HFF-Myc (cell line): ENCODE measurements at regions not wholly inside any gene's neighbourhood (a gene's known extent, or its start where the extent isn't known, plus 50 kb on each side); places are given as distances from the start of the nearest gene placed in this dataset.
"Not testable (repeated sequence)": the region's sequence is repeated elsewhere in the genome, so short reads cannot be mapped to it uniquely, and the experiment has no call there.

Source experiments
- DNase-seq: peaks from one replicate; pipeline ENCODE4 v3.0.0-alpha.2; 2011; ENCODE audit warnings: low read depth; ENCODE audit errors: extremely low read depth
- H3K4me3 ChIP-seq: replicated peaks from 2 replicates; pipeline ENCODE4 v1.5.1; 2011; ENCODE audit warnings: low read depth, mild to moderate bottlenecking, control low read depth, low read length
- CTCF ChIP-seq: IDR thresholded peaks from 2 replicates; pipeline ENCODE4 v1.5.1; 2012; ENCODE audit warnings: mild to moderate bottlenecking, low read depth, low read length, control low read depth; ENCODE audit errors: missing control alignments

- H3K4me3 ChIP-seq, result no peak overlapping the region
Observed at GRCh38 chr21:17679002-17679600, 66.4 kb upstream of the BTG3 start.

GRCh38 chr21:17676930-17677329, 64.2 kb upstream of the BTG3 start:
- H3K4me3 ChIP-seq, DNase-seq: not testable (repeated sequence)

More at GRCh38 chr21:17679002-17679600, 66.4 kb upstream of the BTG3 start:
- DNase-seq, result peak; percentile 48
- TF ChIP-seq CTCF, result peak; percentile 63

- DNase-seq, result no peak
- H3K4me3 ChIP-seq, result no peak overlapping the region
- no peak for TF ChIP-seq CTCF
Observed at GRCh38 chr21:17674106-17674505, 61.4 kb upstream of the BTG3 start.

- no peak overlapping the region for H3K4me3 ChIP-seq
- TF ChIP-seq CTCF, result no peak
- DNase-seq, result peak; percentile 15
Observed at GRCh38 chr21:17673261-17674020, 60.7 kb upstream of the BTG3 start.

GRCh38 chr21:17671733-17672132, 59.0 kb upstream of the BTG3 start:
- H3K4me3 ChIP-seq, result no peak overlapping the region
- TF ChIP-seq CTCF, result no peak
- no peak for DNase-seq

GRCh38 chr21:17668479-17669140, 55.9 kb upstream of the BTG3 start:
- no peak for TF ChIP-seq CTCF

GRCh38 chr21:17667256-17667655, 54.6 kb upstream of the BTG3 start:
- DNase-seq, result peak; percentile 10
- no peak overlapping the region for H3K4me3 ChIP-seq
- TF ChIP-seq CTCF, result no peak

More at GRCh38 chr21:17668479-17669140, 55.9 kb upstream of the BTG3 start:
- DNase-seq, result no peak
- no peak overlapping the region for H3K4me3 ChIP-seq
